SK-N-MC (cell line): ENCODE measurements at regions not wholly inside any gene's neighbourhood (a gene's known extent, or its start where the extent isn't known, plus 50 kb on each side); places are given as distances from the start of the nearest gene placed in this dataset.

Experiments used
- EZH2 ChIP-seq: fragments of 200-600 bp; sonication (generic); IDR thresholded peaks from one replicate; pipeline ENCODE4 v1.6.1; 2017; ENCODE audit warnings: antibody characterized with exemption
- FOXP2 ChIP-seq: optimal IDR thresholded peaks from 2 replicates; pipeline ENCODE3; 2011; ENCODE audit warnings: mild to moderate bottlenecking, moderate library complexity; ENCODE audit not compliant: insufficient read depth; ENCODE audit errors: extremely low read length, control extremely low read depth
- POLR2AphosphoS5 ChIP-seq: IDR thresholded peaks from 2 replicates; pipeline ENCODE4 v1.6.1; 2012; ENCODE audit warnings: mild to moderate bottlenecking, low read depth, low read length, borderline replicate concordance

GRCh38 chr20:48148916-48149672, 363.8 kb upstream of the SULF2 start:
- TF ChIP-seq EZH2 (no peak), POLR2AphosphoS5 (no peak), FOXP2 (no peak)
